ENCODE measurements at regions not wholly inside any gene's neighbourhood (a gene's known extent, or its start where the extent isn't known, plus 50 kb on each side); places are given as distances from the start of the nearest gene placed in this dataset.
"Not testable (repeated sequence)": the region's sequence is repeated elsewhere in the genome, so short reads cannot be mapped to it uniquely, and the experiment has no call there.

DNA sequence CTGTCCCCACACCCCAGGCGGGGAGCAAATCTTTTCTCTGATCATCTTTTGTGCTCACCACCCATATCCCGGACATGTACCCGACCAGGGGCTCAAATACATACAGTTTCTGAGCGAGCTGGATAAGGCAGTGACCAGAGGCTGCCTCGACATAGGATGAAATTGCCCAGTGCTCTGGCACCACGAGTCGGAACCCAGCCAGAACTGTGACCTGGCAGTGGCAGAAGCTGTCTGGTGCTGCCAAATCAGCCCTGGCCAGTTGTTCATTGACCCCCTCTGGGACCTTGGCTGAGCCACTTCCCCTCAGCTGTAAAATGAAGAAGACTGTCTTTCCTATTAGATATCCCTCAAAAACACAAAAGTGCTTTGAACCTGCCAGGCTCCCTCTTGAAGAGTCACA lies 60.6 kb downstream of the CDRT15L2 start:
- TF ChIP-seq, protein P1, sequence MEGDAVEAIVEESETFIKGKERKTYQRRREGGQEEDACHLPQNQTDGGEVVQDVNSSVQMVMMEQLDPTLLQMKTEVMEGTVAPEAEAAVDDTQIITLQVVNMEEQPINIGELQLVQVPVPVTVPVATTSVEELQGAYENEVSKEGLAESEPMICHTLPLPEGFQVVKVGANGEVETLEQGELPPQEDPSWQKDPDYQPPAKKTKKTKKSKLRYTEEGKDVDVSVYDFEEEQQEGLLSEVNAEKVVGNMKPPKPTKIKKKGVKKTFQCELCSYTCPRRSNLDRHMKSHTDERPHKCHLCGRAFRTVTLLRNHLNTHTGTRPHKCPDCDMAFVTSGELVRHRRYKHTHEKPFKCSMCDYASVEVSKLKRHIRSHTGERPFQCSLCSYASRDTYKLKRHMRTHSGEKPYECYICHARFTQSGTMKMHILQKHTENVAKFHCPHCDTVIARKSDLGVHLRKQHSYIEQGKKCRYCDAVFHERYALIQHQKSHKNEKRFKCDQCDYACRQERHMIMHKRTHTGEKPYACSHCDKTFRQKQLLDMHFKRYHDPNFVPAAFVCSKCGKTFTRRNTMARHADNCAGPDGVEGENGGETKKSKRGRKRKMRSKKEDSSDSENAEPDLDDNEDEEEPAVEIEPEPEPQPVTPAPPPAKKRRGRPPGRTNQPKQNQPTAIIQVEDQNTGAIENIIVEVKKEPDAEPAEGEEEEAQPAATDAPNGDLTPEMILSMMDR (IDR thresholded peaks at IDR 0.05) = not testable (repeated sequence)
- not testable (repeated sequence) for TF ChIP-seq POLR2A (IDR thresholded peaks at IDR 0.05)

Measured in breast epithelium (tissue), 3 donors.